DMS 273 (cell line): ENCODE measurements at regions not wholly inside any gene's neighbourhood (a gene's known extent, or its start where the extent isn't known, plus 50 kb on each side); places are given as distances from the start of the nearest gene placed in this dataset.

ENCODE experiments used
- DNase-seq: peaks from one replicate; lab custom pipeline; 2025; ENCODE audit not compliant: unreplicated experiment; lab: John Stamatoyannopoulos, UW

GRCh38 chr11:92423115-92424034 is 198.8 kb downstream of the FAT3 start:
- DNase-seq = no peak

- DNase-seq = no peak
Measured at GRCh38 chr11:92424281-92424680, 199.7 kb downstream of the FAT3 start.

- no peak for DNase-seq
Measured at GRCh38 chr11:92425127-92425526, 200.5 kb downstream of the FAT3 start.

GRCh38 chr11:92432515-92432914 is 207.9 kb downstream of the FAT3 start:
- DNase-seq = no peak

- peak; percentile 59 for DNase-seq
Measured at GRCh38 chr11:92436034-92436920, 211.7 kb downstream of the FAT3 start.

- no peak for DNase-seq
Measured at GRCh38 chr11:92439133-92439532, 214.5 kb downstream of the FAT3 start.

GRCh38 chr11:92440701-92441442 is 216.3 kb downstream of the FAT3 start:
- no peak for DNase-seq

GRCh38 chr11:92441443-92441726 is 216.8 kb downstream of the FAT3 start:
- no peak for DNase-seq

- no peak for DNase-seq
Measured at GRCh38 chr11:92443199-92443598, 218.6 kb downstream of the FAT3 start.

GRCh38 chr11:92447586-92447985 is 223.0 kb downstream of the FAT3 start:
- no peak for DNase-seq

GRCh38 chr11:92449222-92449621 is 224.6 kb downstream of the FAT3 start:
- DNase-seq = no peak

GRCh38 chr11:92449780-92450179 is 225.2 kb downstream of the FAT3 start:
- no peak for DNase-seq

- DNase-seq = no peak
Measured at GRCh38 chr11:92451063-92451462, 226.4 kb downstream of the FAT3 start.

GRCh38 chr11:92453055-92453454 is 228.4 kb downstream of the FAT3 start:
- DNase-seq = no peak

GRCh38 chr11:92455210-92455790 is 230.7 kb downstream of the FAT3 start:
- DNase-seq = no peak

- DNase-seq = no peak
Measured at GRCh38 chr11:92457250-92457649, 232.6 kb downstream of the FAT3 start.

GRCh38 chr11:92458486-92458885 is 233.9 kb downstream of the FAT3 start:
- no peak for DNase-seq

GRCh38 chr11:92460213-92460612 is 235.6 kb downstream of the FAT3 start:
- no peak for DNase-seq

- DNase-seq = no peak
Measured at GRCh38 chr11:92461447-92461846, 236.8 kb downstream of the FAT3 start.

- DNase-seq = no peak
Measured at GRCh38 chr11:92462821-92463220, 238.2 kb downstream of the FAT3 start.

GRCh38 chr11:92464822-92465221 is 240.2 kb downstream of the FAT3 start:
- no peak for DNase-seq
